Astrocyte of the cerebellum (primary cell): ENCODE measurements at regions not wholly inside any gene's neighbourhood (a gene's known extent, or its start where the extent isn't known, plus 50 kb on each side); places are given as distances from the start of the nearest gene placed in this dataset.
"Not testable (repeated sequence)": the region's sequence is repeated elsewhere in the genome, so short reads cannot be mapped to it uniquely, and the experiment has no call there.

Source experiments
- DNase-seq: peaks from one replicate; pipeline ENCODE4 v3.0.0-alpha.2; 2011; ENCODE audit warnings: low read depth
- H3K4me3 ChIP-seq: 2 replicates; pipeline ENCODE4 v1.5.1; 2011; ENCODE audit warnings: mild to moderate bottlenecking, low read depth, low read length, moderate library complexity
- CTCF ChIP-seq: IDR thresholded peaks from 2 replicates; pipeline ENCODE4 v1.5.1; 2012; ENCODE audit warnings: low read length, low read depth, moderate library complexity, mild to moderate bottlenecking; ENCODE audit errors: missing control alignments
- in situ Hi-C: cut with HindIII; loops from 2 replicates; pipeline ENCODE4 v1.10.0; 2017; ENCODE audit warnings: low sequenced_read_pairs

- no peak for TF ChIP-seq CTCF
- DNase-seq = no peak
- no peak overlapping the region for H3K4me3 ChIP-seq
- in situ Hi-C loops = no loop called here
Measured at GRCh38 chr15:20356911-20357480, 184.6 kb downstream of the GOLGA6L6 start.

- in situ Hi-C loops = no loop called here
- DNase-seq = no peak
- no peak overlapping the region for H3K4me3 ChIP-seq
- peak; percentile 34 for TF ChIP-seq CTCF
Measured at GRCh38 chr15:20356444-20356910, 185.1 kb downstream of the GOLGA6L6 start.

GRCh38 chr15:20355256-20355868 is 186.2 kb downstream of the GOLGA6L6 start:
- DNase-seq = no peak
- in situ Hi-C loops = no loop called here
- TF ChIP-seq CTCF = no peak

GRCh38 chr15:20354884-20355223 is 186.7 kb downstream of the GOLGA6L6 start:
- H3K4me3 ChIP-seq, DNase-seq, in situ Hi-C loops: not testable (repeated sequence)

More at GRCh38 chr15:20355256-20355868, 186.2 kb downstream of the GOLGA6L6 start:
- no peak overlapping the region for H3K4me3 ChIP-seq

GRCh38 chr15:20353966-20354883 is 187.4 kb downstream of the GOLGA6L6 start:
- DNase-seq = no peak
- TF ChIP-seq CTCF = no peak
- H3K4me3 ChIP-seq = no peak overlapping the region
- in situ Hi-C loops = no loop called here

- no peak for TF ChIP-seq CTCF
- in situ Hi-C loops = no loop called here
- H3K4me3 ChIP-seq = no peak overlapping the region
- no peak for DNase-seq
Measured at GRCh38 chr15:20352241-20353200, 189.1 kb downstream of the GOLGA6L6 start.
